Tibial nerve (tissue), 3 donors: ENCODE measurements at regions not wholly inside any gene's neighbourhood (a gene's known extent, or its start where the extent isn't known, plus 50 kb on each side); places are given as distances from the start of the nearest gene placed in this dataset.

Source experiments
- CTCF ChIP-seq, 5 experiments: fragments of 200-600 bp in 3 of 5; fragments of 450-650 bp in 2 of 5; sonication (generic) in 3 of 5; IDR thresholded peaks; one replicate each; pipeline ENCODE4 v1.5.1; 2016 to 2019; ENCODE audit warnings: antibody characterized with exemption in 5 of 5, mild to moderate bottlenecking in 3 of 5, moderate library complexity in 2 of 5
- POLR2A ChIP-seq, 2 donors: fragments of 450-650 bp; IDR thresholded peaks; one replicate each; pipeline ENCODE4 v1.6.1; 2017; ENCODE audit warnings: antibody characterized with exemption in 2 of 2, mild to moderate bottlenecking in 2 of 2, moderate library complexity in 2 of 2

- TF ChIP-seq CTCF (IDR thresholded peaks at IDR 0.05) (no peak), POLR2A (IDR thresholded peaks at IDR 0.05) (no peak)
Measured at GRCh38 chr17:69916761-69917160, 158.3 kb upstream of the KCNJ16 start.
